ENCODE measurements at regions not wholly inside any gene's neighbourhood (a gene's known extent, or its start where the extent isn't known, plus 50 kb on each side); places are given as distances from the start of the nearest gene placed in this dataset.

DNA sequence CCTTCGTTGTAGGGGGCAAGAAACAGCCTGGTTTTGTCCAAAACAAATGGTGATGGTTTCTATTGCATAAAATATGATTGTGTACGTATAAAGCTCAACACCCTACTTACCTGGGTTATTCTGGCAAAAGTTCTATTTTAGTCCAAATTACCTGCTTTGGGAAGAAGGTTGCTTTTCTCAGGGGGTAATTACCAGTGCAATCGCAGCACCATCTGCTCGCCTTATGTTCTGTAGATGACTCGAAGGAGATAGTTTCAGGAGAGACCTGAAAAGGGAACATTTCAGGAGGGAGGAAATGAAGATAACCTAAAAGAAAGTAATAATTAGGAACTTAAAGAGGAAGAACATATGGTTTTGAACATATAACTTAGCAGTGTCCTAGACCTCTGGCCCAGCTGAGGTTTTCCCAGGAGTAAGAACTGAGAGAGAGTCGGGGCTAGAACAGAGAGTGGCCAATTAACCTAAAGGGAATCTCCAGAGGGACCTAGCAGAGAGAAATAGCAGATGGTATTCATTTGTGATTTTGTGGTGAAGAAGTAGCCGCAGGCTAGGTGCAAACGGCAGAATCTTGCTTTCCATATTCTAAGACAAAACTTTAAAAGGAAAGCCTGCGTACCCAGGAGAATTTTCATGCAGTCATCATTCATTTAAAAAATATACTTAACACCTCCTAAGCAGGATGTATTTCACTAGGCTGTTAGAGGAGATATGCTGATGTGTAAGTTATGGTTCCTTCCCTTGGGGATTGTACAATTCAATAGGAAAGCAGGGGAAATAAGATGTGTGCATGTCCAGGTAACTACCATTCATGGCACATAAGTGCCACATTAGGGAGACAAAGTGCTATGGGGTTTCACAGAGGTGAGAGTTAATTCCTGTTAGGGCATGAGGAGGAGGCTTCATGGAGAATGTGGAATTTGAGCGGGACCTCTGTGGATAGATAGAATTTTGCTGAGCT, 113.0 kb upstream of the SLC10A2 start:
- no peak for DNase-seq

DNA sequence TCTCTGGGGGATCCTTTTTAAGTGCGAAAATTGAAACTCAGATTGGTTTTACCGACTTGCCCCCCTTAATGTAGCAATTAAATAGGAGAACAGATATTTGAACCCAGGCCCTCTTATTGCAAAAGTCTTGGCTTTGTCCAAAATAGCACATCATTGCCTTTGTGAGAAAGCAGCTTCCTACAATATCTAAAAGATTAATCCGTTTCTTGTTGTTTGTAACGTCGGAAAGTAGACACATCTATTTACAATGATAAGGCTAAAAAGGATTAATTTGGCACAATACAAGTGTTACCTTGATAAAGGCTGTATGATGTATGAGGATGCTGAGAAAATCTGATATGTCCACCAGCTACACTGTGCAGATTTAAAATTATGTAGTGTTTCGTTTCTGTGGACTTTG, 108.7 kb upstream of the SLC10A2 start:
- no peak for DNase-seq

DNA sequence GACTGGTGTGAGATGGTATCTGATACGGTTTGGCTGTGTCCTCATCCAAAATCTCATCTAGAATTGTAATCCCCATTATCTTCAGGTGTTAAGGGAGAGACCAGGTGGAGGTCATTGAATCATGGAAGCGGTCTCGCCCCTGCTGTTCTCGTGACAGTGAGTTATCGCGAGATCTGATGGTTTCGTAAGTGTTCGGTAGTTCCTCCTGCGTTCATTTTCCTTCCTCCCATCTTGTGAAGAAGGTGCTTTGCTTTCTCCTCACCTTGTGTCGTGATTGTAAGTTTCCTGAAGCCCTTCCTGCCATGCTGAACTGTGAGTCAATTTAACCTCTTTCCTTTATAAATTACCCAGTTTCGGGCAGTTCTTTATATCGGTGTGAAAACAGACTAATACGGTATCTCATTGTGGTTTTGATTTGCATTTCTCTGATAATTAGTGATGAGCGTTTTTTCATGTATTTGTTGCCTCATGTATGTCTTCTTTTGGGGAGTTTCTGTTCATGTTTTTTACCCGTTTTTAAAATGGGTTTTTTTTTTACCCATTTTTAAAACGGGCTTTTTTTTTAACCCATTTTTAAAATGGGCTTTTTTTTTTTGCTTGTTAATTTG, 102.8 kb upstream of the SLC10A2 start:
- no peak for DNase-seq

GRCh38 chr13:103164251-103164650, 98.0 kb upstream of the SLC10A2 start:
- no peak for DNase-seq

DNA sequence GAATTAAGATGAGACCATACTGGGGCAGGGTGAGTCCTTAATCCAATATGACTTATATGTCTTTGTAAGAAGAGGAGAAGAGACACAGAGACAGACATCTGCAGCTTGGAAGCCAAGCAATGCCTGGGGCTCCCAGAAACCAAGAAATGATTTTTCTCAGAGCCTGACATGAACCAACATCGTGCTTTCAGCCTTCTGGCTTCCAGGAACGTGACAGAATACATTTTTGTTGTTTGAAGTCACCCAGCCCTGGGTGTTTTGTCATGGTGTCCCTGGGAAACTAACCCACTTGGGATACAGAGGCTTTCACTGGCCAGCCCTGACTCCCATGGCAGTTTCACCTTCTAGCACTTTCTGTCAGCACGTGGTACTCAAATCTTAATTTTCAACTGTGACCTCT, 95.3 kb upstream of the SLC10A2 start:
- no peak for DNase-seq

- DNase-seq: no peak
These were observed 91.4 kb upstream of the SLC10A2 start for GRCh38 chr13:103157434-103158145.

- DNase-seq: no peak
These were observed 90.8 kb upstream of the SLC10A2 start for GRCh38 chr13:103157016-103157415.

- no peak for DNase-seq
These were observed 90.3 kb upstream of the SLC10A2 start for GRCh38 chr13:103156346-103156998.

DNA sequence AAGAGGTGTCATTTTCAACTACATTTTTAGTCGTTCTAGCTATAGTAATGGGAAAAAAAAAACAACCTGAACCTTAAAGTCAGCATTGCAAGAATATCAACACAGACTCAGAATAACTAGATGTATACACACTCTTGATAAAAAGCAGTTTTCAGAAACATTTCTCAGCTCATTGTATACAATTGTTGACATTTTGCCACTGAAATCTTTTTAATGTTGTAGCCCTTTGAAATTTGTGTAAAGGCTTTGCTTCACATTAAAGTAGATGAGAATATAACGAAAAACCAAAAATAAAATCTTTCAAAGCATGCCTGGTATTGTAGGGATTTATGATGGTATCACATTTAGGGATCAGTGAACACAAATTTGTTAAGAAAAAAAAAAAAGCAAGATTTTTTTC, 87.2 kb upstream of the SLC10A2 start:
- DNase-seq: no peak

GRCh38 chr13:103147961-103148360, 81.7 kb upstream of the SLC10A2 start:
- no peak for DNase-seq

GRCh38 chr13:103145442-103145841, 79.2 kb upstream of the SLC10A2 start:
- DNase-seq: no peak

- DNase-seq: no peak
These were observed 77.2 kb upstream of the SLC10A2 start for GRCh38 chr13:103143432-103143831.

- no peak for DNase-seq
These were observed 75.9 kb upstream of the SLC10A2 start for GRCh38 chr13:103142151-103142550.

DNA sequence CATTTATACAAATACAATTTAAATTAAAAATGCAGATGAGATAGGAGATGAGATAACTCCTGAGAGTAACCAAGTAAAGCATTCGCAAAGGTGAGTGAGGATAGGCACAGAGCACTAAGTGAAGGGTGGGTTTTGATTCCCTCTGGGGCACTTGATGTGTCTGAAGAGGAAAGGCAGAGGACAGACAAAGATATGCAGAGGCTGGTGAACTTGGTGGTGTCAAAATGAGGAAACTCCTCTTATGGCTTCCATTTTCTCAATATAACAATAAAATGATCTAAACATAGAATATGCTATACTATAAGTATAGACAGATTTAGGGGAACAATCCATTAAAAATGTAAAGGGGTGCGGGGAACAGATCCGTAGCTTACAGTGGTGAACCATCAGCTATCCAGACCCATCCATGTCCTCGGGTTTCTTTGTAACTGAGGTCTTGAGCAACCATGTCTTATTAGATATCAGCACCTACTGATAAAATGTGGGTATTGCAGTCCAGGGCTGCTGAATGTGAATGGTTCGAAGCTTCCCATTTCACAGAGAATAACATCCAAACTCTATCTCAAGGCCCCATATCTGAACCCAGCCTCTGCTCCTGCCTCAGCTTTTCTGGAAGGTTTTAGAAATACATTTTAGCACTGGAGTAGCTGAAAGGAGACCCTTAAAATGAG, 73.9 kb upstream of the SLC10A2 start:
- no peak for DNase-seq

DNA sequence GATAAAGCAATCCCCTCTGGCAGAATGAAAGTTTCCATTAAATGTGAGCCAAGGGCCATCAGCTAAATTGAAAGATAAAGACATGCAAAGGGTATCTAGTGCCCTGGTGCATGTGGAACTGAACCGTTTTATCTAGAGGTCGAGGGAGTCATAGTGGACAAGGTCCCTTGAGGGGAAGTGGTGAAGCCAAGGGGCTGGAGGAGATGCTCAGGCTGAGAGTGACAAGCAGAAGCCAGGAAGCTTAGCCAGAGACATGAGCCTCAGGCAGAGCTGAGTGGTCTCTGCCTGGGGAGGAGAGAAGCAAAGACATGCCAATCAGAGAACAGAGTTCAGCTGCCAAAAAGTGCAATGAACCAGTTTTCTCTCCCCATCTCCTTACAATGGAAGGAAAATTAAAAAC, 68.1 kb upstream of the SLC10A2 start:
- DNase-seq: no peak

GRCh38 chr13:103133556-103133955, 67.3 kb upstream of the SLC10A2 start:
- DNase-seq: no peak

DNA sequence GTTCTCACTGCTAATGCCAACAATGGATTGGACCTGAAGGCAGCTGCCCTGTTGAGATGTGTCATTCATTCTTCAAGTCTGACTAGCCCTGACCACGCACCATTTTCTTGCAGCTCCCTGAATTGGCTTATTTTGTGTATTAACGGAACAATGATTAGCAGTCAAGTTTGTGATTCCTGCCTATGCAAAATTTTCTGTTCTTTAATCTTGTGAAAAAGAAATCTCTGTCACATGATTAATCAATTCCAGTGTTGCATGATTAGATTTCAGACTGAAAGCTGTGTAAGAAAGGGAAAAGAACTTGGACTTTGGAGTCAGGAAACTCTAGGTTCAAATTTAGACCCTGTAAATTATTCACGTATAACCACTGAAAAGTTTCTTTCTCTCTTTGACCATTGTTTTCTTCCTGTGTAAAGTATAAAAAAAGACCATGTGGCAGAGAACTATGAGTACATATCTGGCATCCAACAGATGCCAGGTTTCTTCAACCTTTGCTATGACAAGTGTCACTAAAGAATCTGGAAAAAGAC, 64.5 kb upstream of the SLC10A2 start:
- DNase-seq: no peak

DNA sequence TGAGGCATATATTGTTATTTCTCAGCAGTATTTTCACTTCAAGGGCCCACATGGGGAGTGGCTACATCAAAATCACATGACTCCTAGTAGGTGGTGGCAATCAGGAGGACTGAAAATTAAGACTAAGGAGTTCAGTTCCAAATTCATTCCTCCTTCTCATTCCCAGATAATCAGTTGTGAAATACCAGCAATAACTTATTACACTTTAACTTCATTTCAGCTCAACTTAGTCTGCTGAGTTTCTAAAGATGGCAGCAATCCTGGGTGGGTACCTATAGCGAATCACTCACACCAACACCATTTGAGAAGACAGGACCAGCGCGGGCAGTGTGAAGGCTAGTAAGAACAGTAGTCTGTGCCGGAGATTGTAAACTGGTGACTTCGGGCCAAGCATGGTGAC, 63.9 kb upstream of the SLC10A2 start:
- no peak for DNase-seq
